ENCODE measurements at regions not wholly inside any gene's neighbourhood (a gene's known extent, or its start where the extent isn't known, plus 50 kb on each side); places are given as distances from the start of the nearest gene placed in this dataset.

GRCh38 chr2:221085341-221085900 lies 486.7 kb downstream of the EPHA4 start:
- no peak overlapping the region for H3K4me3 Mint-ChIP-seq

GRCh38 chr2:221085936-221086335 lies 486.2 kb downstream of the EPHA4 start:
- CTCF ChIA-PET = no interaction called here
- Mint-ChIP-seq H3K4me1 (no peaks in the 10 kb centered on the region), H3K27ac (no peak overlapping the region), H3K27me3 (no peaks in the 10 kb centered on the region), H3K4me3 (no peak overlapping the region), H3K36me3 (no peaks in the 10 kb centered on the region), H3K9me3 (no peaks in the 10 kb centered on the region)
- no peak for DNase-seq

More at GRCh38 chr2:221085341-221085900, 486.7 kb downstream of the EPHA4 start:
- CTCF ChIA-PET = no interaction called here
- Mint-ChIP-seq H3K27ac (no peak overlapping the region), H3K4me1 (no peaks in the 10 kb centered on the region), H3K9me3 (no peaks in the 10 kb centered on the region), H3K27me3 (no peaks in the 10 kb centered on the region), H3K36me3 (no peaks in the 10 kb centered on the region)
- DNase-seq = no peak

GRCh38 chr2:221087779-221088178 lies 484.3 kb downstream of the EPHA4 start:
- Mint-ChIP-seq H3K36me3 (no peaks in the 10 kb centered on the region), H3K4me1 (no peaks in the 10 kb centered on the region), H3K4me3 (no peak overlapping the region), H3K9me3 (no peaks in the 10 kb centered on the region), H3K27ac (no peak overlapping the region), H3K27me3 (no peaks in the 10 kb centered on the region)
- DNase-seq = no peak
- CTCF ChIA-PET = no interaction called here

GRCh38 chr2:221088506-221088905 lies 483.6 kb downstream of the EPHA4 start:
- CTCF ChIA-PET = no interaction called here
- DNase-seq = no peak
- H3K4me1 Mint-ChIP-seq = no peaks in the 10 kb centered on the region
- no peaks in the 10 kb centered on the region for H3K36me3 Mint-ChIP-seq
- no peak overlapping the region for H3K4me3 Mint-ChIP-seq
- no peaks in the 10 kb centered on the region for H3K9me3 Mint-ChIP-seq
- H3K27ac Mint-ChIP-seq = no peak overlapping the region
- no peaks in the 10 kb centered on the region for H3K27me3 Mint-ChIP-seq

GRCh38 chr2:221095356-221095755 lies 476.7 kb downstream of the EPHA4 start:
- CTCF ChIA-PET = no interaction called here
- no peaks in the 10 kb centered on the region for H3K9me3 Mint-ChIP-seq
- H3K4me1 Mint-ChIP-seq = no peaks in the 10 kb centered on the region
- H3K27ac Mint-ChIP-seq = no peak overlapping the region
- no peaks in the 10 kb centered on the region for H3K36me3 Mint-ChIP-seq
- no peak for DNase-seq
- no peaks in the 10 kb centered on the region for H3K27me3 Mint-ChIP-seq
- H3K4me3 Mint-ChIP-seq = no peak overlapping the region

- no peaks in the 10 kb centered on the region for H3K4me1 Mint-ChIP-seq
- H3K9me3 Mint-ChIP-seq = no peaks in the 10 kb centered on the region
- DNase-seq = no peak
- no peaks in the 10 kb centered on the region for H3K36me3 Mint-ChIP-seq
- no peak overlapping the region for H3K27ac Mint-ChIP-seq
- CTCF ChIA-PET = no interaction called here
- H3K27me3 Mint-ChIP-seq = no peaks in the 10 kb centered on the region
- H3K4me3 Mint-ChIP-seq = no peak overlapping the region
Measured at GRCh38 chr2:221096706-221097567, 475.2 kb downstream of the EPHA4 start.

GRCh38 chr2:221097568-221097915 lies 474.6 kb downstream of the EPHA4 start:
- H3K36me3 Mint-ChIP-seq = no peaks in the 10 kb centered on the region
- no peak overlapping the region for H3K4me3 Mint-ChIP-seq
- no peaks in the 10 kb centered on the region for H3K9me3 Mint-ChIP-seq
- H3K27me3 Mint-ChIP-seq = no peaks in the 10 kb centered on the region
- no peak for DNase-seq
- CTCF ChIA-PET = no interaction called here
- H3K4me1 Mint-ChIP-seq = no peaks in the 10 kb centered on the region
- no peak overlapping the region for H3K27ac Mint-ChIP-seq

DNA sequence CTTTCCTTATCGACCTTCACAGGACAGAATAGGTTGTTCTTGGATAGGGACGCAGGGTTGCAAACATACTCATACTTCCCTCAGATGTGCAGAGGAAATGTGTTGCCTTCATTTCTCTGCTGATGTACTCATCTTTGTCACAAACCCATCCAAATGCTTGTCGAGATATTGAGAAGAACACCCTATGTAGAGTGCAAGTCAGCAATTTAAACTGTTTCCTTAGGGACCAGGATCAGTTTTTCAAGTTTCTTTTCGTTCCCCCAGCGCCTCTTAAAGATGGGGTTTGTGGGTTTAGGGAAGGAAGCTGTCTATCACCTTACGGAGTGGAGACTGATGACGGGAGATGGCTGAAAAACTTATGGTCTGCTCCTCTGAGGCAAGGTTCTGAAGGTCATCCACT lies 474.2 kb downstream of the EPHA4 start:
- DNase-seq = no peak
- Mint-ChIP-seq H3K36me3 (no peaks in the 10 kb centered on the region), H3K4me1 (peaks cover under 1% of the 10 kb centered on the region), H3K27ac (no peak overlapping the region), H3K9me3 (no peaks in the 10 kb centered on the region), H3K27me3 (no peaks in the 10 kb centered on the region), H3K4me3 (no peak overlapping the region)
- CTCF ChIA-PET = no interaction called here

DNA sequence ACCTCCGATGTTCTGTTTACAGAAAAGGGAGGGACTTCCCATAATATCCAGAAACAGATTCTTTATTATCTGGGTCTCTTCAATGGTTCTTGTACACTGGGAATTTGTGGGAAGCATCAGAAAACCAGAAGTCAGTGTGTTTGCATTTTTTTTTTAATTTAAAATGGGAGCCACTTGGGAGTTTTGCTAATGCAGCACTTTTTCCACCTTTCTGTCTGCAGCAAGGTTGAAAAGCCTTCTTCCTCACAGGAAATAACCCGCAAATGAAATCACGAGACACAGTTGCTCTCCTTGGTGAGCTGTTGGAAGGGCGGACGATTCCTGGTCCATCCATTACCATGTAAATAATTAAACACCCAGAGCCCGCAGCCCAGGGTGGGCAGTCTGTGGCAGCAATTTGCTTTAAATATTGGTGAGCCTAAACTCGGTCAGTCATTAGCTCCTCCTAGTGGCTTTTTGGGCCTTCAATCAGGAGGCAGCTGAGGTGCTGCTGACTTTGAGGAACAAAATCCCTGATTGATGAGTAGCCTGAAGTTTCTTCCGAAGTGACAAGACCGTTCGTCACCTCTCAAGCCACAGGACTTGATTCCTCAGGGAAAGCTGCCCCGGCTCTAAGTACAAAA lies 471.5 kb downstream of the EPHA4 start:
- no peak overlapping the region for H3K27ac Mint-ChIP-seq
- peaks cover 6% of the 10 kb centered on the region for H3K4me1 Mint-ChIP-seq
- H3K9me3 Mint-ChIP-seq = no peaks in the 10 kb centered on the region
- no peaks in the 10 kb centered on the region for H3K36me3 Mint-ChIP-seq
- no peak overlapping the region for H3K4me3 Mint-ChIP-seq
- peaks cover 12% of the 10 kb centered on the region for H3K27me3 Mint-ChIP-seq
- no peak for DNase-seq
- CTCF ChIA-PET = interaction anchor here (1.2 kb wide), 1 partner anchor 14 kb away, joined by 3 read pairs; no protein-coding TSS in a partner anchor

GRCh38 chr2:221102896-221103688 lies 469.0 kb downstream of the EPHA4 start:
- peaks cover 12% of the 10 kb centered on the region for H3K27me3 Mint-ChIP-seq
- no peaks in the 10 kb centered on the region for H3K9me3 Mint-ChIP-seq
- no peak overlapping the region for H3K4me3 Mint-ChIP-seq
- CTCF ChIA-PET = no interaction called here
- peaks cover 6% of the 10 kb centered on the region for H3K4me1 Mint-ChIP-seq
- DNase-seq = no peak
- H3K27ac Mint-ChIP-seq = no peak overlapping the region
- no peaks in the 10 kb centered on the region for H3K36me3 Mint-ChIP-seq

- H3K4me3 Mint-ChIP-seq = no peak overlapping the region
- peaks cover 6% of the 10 kb centered on the region for H3K4me1 Mint-ChIP-seq
- CTCF ChIA-PET = no interaction called here
- peaks cover 12% of the 10 kb centered on the region for H3K27me3 Mint-ChIP-seq
- no peak overlapping the region for H3K27ac Mint-ChIP-seq
- no peaks in the 10 kb centered on the region for H3K9me3 Mint-ChIP-seq
- H3K36me3 Mint-ChIP-seq = no peaks in the 10 kb centered on the region
- no peak for DNase-seq
Measured at GRCh38 chr2:221103930-221104329, 468.2 kb downstream of the EPHA4 start.

DNA sequence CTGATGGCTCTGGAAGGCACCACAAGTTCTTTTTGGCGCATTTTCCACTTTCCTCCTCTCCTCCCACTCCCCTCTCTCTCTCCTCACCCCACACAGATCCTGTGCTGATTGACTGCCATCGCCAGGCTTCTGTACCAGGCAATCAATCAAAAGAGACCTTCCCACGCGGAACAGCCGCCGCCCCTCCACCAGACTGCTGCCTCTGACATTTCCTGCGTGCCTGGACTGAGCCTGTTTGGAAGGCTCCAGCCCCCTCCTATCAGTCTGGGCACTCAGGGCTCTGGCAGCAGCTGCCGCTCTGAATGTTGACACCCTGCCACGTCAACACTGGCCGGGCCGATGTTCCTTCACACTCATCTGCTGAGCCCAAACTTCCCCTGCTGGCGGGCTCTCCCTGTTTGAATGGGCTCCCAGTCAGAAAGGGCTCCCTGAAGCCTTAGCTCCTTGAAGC lies 467.7 kb downstream of the EPHA4 start:
- Mint-ChIP-seq H3K27me3 (peaks cover 12% of the 10 kb centered on the region), H3K4me3 (no peak overlapping the region), H3K36me3 (no peaks in the 10 kb centered on the region), H3K4me1 (peaks cover 6% of the 10 kb centered on the region), H3K9me3 (no peaks in the 10 kb centered on the region), H3K27ac (no peak overlapping the region)
- DNase-seq = no peak
- CTCF ChIA-PET = no interaction called here

DNA sequence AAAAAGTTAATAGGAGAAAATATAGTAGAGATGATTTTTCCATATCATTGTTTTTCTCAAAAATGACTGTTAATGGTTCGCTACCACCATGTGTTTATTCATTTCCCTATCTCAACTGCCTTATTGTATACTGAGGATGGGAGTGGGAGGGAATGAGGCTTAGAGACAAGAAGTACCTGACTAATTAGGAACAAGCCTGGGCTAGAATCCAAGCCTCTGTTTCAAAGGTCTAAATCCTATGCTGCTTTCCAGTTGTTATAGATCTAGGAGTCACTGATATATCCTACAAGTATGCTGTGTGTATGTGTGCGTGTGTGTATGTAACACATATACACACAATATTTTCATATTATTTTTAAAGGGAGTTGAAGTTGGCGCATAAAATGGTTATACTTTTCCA lies 465.9 kb downstream of the EPHA4 start:
- no peak overlapping the region for H3K27ac Mint-ChIP-seq
- CTCF ChIA-PET = no interaction called here
- no peaks in the 10 kb centered on the region for H3K36me3 Mint-ChIP-seq
- H3K27me3 Mint-ChIP-seq = peaks cover 12% of the 10 kb centered on the region
- no peaks in the 10 kb centered on the region for H3K9me3 Mint-ChIP-seq
- peaks cover 6% of the 10 kb centered on the region for H3K4me1 Mint-ChIP-seq
- no peak overlapping the region for H3K4me3 Mint-ChIP-seq
- DNase-seq = no peak

GRCh38 chr2:221107424-221107823 lies 464.7 kb downstream of the EPHA4 start:
- Mint-ChIP-seq H3K36me3 (no peaks in the 10 kb centered on the region), H3K9me3 (no peaks in the 10 kb centered on the region), H3K4me3 (no peak overlapping the region), H3K27me3 (peaks cover 12% of the 10 kb centered on the region), H3K27ac (no peak overlapping the region), H3K4me1 (peaks cover 6% of the 10 kb centered on the region)
- CTCF ChIA-PET = no interaction called here
- DNase-seq = no peak
